GM19238 (cell line): ENCODE measurements at regions not wholly inside any gene's neighbourhood (a gene's known extent, or its start where the extent isn't known, plus 50 kb on each side); places are given as distances from the start of the nearest gene placed in this dataset.

Experiments used
- DNase-seq: peaks from one replicate; pipeline ENCODE4 v3.0.0; 2011; ENCODE audit warnings: low spot score; ENCODE audit not compliant: insufficient read length

- DNase-seq: no peak
Measured at GRCh38 chr2:72004201-72004915, 143.3 kb downstream of the CYP26B1 start.

GRCh38 chr2:72003796-72004195 is 143.9 kb downstream of the CYP26B1 start:
- no peak for DNase-seq

GRCh38 chr2:72003124-72003523 is 144.5 kb downstream of the CYP26B1 start:
- DNase-seq: no peak

GRCh38 chr2:72001937-72002690 is 145.5 kb downstream of the CYP26B1 start:
- no peak for DNase-seq

GRCh38 chr2:72000110-72000509 is 147.6 kb downstream of the CYP26B1 start:
- DNase-seq: no peak

GRCh38 chr2:71999580-71999979 is 148.1 kb downstream of the CYP26B1 start:
- DNase-seq: no peak

GRCh38 chr2:71997843-71998242 is 149.8 kb downstream of the CYP26B1 start:
- no peak for DNase-seq

GRCh38 chr2:71995067-71995665 is 152.5 kb downstream of the CYP26B1 start:
- DNase-seq: no peak

- no peak for DNase-seq
Measured at GRCh38 chr2:71992036-71992435, 155.6 kb downstream of the CYP26B1 start.

- DNase-seq: no peak
Measured at GRCh38 chr2:71991397-71991796, 156.3 kb downstream of the CYP26B1 start.

GRCh38 chr2:71990826-71991225 is 156.8 kb downstream of the CYP26B1 start:
- DNase-seq: no peak

- no peak for DNase-seq
Measured at GRCh38 chr2:71990122-71990521, 157.5 kb downstream of the CYP26B1 start.

GRCh38 chr2:71989671-71990070 is 158.0 kb downstream of the CYP26B1 start:
- DNase-seq: no peak

- no peak for DNase-seq
Measured at GRCh38 chr2:71988170-71988569, 159.5 kb downstream of the CYP26B1 start.

GRCh38 chr2:71976685-71977084 is 171.0 kb downstream of the CYP26B1 start:
- DNase-seq: no peak

GRCh38 chr2:71974846-71975245 is 172.8 kb downstream of the CYP26B1 start:
- DNase-seq: no peak

- DNase-seq: no peak
Measured at GRCh38 chr2:71971493-71971892, 176.2 kb downstream of the CYP26B1 start.

GRCh38 chr2:71965530-71965929 is 182.1 kb downstream of the CYP26B1 start:
- DNase-seq: no peak

GRCh38 chr2:71962911-71963694 is 184.6 kb downstream of the CYP26B1 start:
- no peak for DNase-seq

GRCh38 chr2:71962350-71962749 is 185.3 kb downstream of the CYP26B1 start:
- DNase-seq: no peak

GRCh38 chr2:71961289-71962027 is 186.2 kb downstream of the CYP26B1 start:
- no peak for DNase-seq
